ENCODE measurements at regions not wholly inside any gene's neighbourhood (a gene's known extent, or its start where the extent isn't known, plus 50 kb on each side); places are given as distances from the start of the nearest gene placed in this dataset.

DNA sequence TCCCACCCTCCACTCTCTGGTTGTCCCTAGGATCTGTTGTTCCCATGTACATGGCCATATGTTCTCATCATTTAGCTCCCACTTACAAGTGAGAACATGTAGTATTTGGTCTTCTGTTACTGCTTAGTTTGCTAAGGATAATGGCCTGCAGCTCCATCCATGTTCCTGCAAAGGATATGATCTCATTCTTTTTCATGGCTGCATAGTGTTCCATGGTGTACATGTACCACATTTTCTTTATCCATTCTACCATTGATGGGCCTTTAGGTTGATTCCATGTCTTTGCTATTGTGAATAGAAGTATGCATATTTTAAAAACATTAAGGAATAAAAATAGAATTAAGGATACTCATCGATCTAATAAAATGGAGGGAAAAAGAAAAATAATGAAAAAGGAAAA, 278.4 kb downstream of the MBNL1 start:
- Histone ChIP-seq H3K36me3 (no peaks in the 10 kb centered on the region), H3K27ac (replicated peaks) (no peak overlapping the region), H3K4me1 (no peaks in the 10 kb centered on the region), H3K27me3 (ENCODE audit: low read depth) (no peaks in the 10 kb centered on the region), H3K9me3 (replicated peaks) (peaks cover 8% of the 10 kb centered on the region), H3K4me3 (no peak overlapping the region)
- TF ChIP-seq CTCF (IDR thresholded peaks at IDR 0.05; ENCODE audit: borderline replicate concordance) = no peak
- DNase-seq = no peak
- intact Hi-C loops (cut with micrococcal nuclease) = no loop called here

DNA sequence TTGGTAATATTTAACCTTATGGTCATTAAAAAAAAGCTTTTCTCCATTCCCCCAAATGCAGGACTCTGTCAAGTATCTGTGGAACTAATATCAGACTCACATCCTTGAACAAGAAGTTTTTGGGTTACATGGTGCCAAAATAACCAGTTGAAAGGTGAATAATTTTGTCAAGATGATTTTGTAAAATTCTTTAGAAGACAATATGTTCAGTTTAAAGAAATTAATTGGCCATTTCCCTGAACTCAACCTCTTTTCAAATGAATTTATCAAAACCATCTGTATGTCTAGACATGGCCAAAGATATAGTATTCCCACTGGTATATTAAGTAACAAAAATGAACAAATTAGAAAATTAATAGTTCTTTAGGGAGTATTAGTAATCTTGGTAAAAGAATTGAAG, 280.5 kb downstream of the MBNL1 start:
- H3K36me3 ChIP-seq = no peaks in the 10 kb centered on the region
- H3K27me3 ChIP-seq (ENCODE audit: low read depth) = no peaks in the 10 kb centered on the region
- no peaks in the 10 kb centered on the region for H3K4me1 ChIP-seq
- H3K4me3 ChIP-seq = no peak overlapping the region
- no peak for DNase-seq
- H3K27ac ChIP-seq (replicated peaks) = no peak overlapping the region
- intact Hi-C loops (cut with micrococcal nuclease) = no loop called here
- TF ChIP-seq CTCF (IDR thresholded peaks at IDR 0.05; ENCODE audit: borderline replicate concordance) = no peak
- peaks cover under 1% of the 10 kb centered on the region for H3K9me3 ChIP-seq (replicated peaks)

GRCh38 chr3:152550284-152550683, 281.6 kb downstream of the MBNL1 start:
- Histone ChIP-seq H3K36me3 (no peaks in the 10 kb centered on the region), H3K27me3 (ENCODE audit: low read depth) (no peaks in the 10 kb centered on the region), H3K4me3 (no peak overlapping the region), H3K9me3 (replicated peaks) (no peaks in the 10 kb centered on the region), H3K4me1 (peaks cover 9% of the 10 kb centered on the region), H3K27ac (replicated peaks) (no peak overlapping the region)
- no peak for DNase-seq
- intact Hi-C loops (cut with micrococcal nuclease) = no loop called here
- no peak for TF ChIP-seq CTCF (IDR thresholded peaks at IDR 0.05; ENCODE audit: borderline replicate concordance)

DNA sequence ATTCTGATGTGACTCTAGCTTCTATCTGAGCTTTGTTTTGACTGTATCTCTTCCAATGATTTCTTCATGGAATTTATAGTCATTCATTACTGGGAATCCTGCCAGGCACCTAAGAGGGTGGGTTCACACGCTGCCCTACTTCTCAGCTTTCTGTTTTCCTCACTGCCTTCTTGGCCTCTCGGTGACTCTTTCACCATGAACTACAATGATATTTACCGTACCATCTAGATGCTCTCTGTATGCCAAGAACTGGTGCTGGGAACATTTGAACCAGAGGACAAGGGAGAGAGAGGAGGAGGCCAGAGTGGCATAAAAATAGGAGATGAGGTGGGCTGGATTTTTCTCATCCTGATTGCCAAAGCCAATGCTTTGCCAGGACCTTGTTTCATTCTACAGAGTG, 280.0 kb upstream of the P2RY1 start:
- Histone ChIP-seq H3K4me1 (peaks cover 46% of the 10 kb centered on the region), H3K4me3 (no peak overlapping the region), H3K27me3 (ENCODE audit: low read depth) (no peaks in the 10 kb centered on the region), H3K9me3 (replicated peaks) (peaks cover 3% of the 10 kb centered on the region), H3K27ac (replicated peaks) (peak overlapping the region; percentile 90), H3K36me3 (no peaks in the 10 kb centered on the region)
- DNase-seq = no peak
- intact Hi-C loops (cut with micrococcal nuclease) = no loop called here
- no peak for TF ChIP-seq CTCF (IDR thresholded peaks at IDR 0.05; ENCODE audit: borderline replicate concordance)

DNA sequence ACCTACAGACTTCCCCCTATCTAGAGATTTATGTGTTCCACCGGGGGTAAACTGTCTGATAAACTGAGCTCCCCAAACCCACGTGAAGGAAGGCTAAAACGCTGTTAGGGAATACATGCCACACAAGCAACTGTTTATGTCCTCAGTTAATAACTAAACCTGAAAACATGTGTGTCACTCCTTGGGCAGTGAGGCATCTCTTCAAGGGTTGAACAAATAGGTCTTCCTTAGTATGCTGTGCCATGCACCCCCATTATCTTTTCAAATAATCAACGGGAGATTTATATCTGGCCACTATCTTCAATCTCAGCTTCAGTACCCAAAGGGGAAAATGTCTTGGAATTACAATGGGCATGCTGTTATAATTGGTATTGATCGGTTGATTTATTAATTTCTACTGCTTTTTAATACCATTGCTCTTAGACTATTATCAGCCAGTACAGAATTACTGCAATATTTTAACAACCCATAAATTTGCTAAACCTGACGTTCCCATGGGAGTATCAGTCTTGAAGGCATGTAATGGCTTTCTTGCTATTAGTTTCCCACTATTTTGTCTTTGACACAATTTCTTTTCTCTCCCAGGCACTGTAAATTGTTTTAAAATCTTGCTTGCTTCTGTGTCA, 279.2 kb upstream of the P2RY1 start:
- H3K36me3 ChIP-seq = no peaks in the 10 kb centered on the region
- peak overlapping the region; percentile 90 for H3K27ac ChIP-seq (replicated peaks)
- H3K4me3 ChIP-seq = no peak overlapping the region
- intact Hi-C loops (cut with micrococcal nuclease) = no loop called here
- TF ChIP-seq CTCF (IDR thresholded peaks at IDR 0.05; ENCODE audit: borderline replicate concordance) = no peak
- H3K27me3 ChIP-seq (ENCODE audit: low read depth) = no peaks in the 10 kb centered on the region
- H3K4me1 ChIP-seq = peaks cover 46% of the 10 kb centered on the region
- DNase-seq = no peak
- H3K9me3 ChIP-seq (replicated peaks) = peaks cover 11% of the 10 kb centered on the region

Data from left ventricle myocardium inferior (tissue), 1 donor.